ENCODE measurements at regions not wholly inside any gene's neighbourhood (a gene's known extent, or its start where the extent isn't known, plus 50 kb on each side); places are given as distances from the start of the nearest gene placed in this dataset.

- Histone ChIP-seq H3K36me3 (ENCODE audit: insufficient read depth, low read length) (no peaks in the 10 kb centered on the region), H3K79me2 (ENCODE audit: insufficient read depth, low read length) (no peaks in the 10 kb centered on the region), H3K4me2 (ENCODE audit: low read depth, low read length, poor library complexity, severe bottlenecking) (no peak overlapping the region)
Observed at GRCh38 chr1:217182992-217183391, 447.9 kb downstream of the GPATCH2 start.

GRCh38 chr1:217181756-217182155 is 449.1 kb downstream of the GPATCH2 start:
- no peak overlapping the region for H3K4me2 ChIP-seq (ENCODE audit: low read depth, low read length, poor library complexity, severe bottlenecking)
- no peaks in the 10 kb centered on the region for H4K20me1 ChIP-seq (ENCODE audit: insufficient read depth, low read length, poor library complexity, severe bottlenecking)
- no peaks in the 10 kb centered on the region for H3K27me3 ChIP-seq (ENCODE audit: insufficient read depth, low read length, poor library complexity, severe bottlenecking)
- 0 out of 2 replicates have a peak, but pooled peaks cover 3% of the 10 kb centered on the region for H3K9me3 ChIP-seq (ENCODE audit: insufficient read depth, low read depth, low read length)
- TF ChIP-seq, protein P1, sequence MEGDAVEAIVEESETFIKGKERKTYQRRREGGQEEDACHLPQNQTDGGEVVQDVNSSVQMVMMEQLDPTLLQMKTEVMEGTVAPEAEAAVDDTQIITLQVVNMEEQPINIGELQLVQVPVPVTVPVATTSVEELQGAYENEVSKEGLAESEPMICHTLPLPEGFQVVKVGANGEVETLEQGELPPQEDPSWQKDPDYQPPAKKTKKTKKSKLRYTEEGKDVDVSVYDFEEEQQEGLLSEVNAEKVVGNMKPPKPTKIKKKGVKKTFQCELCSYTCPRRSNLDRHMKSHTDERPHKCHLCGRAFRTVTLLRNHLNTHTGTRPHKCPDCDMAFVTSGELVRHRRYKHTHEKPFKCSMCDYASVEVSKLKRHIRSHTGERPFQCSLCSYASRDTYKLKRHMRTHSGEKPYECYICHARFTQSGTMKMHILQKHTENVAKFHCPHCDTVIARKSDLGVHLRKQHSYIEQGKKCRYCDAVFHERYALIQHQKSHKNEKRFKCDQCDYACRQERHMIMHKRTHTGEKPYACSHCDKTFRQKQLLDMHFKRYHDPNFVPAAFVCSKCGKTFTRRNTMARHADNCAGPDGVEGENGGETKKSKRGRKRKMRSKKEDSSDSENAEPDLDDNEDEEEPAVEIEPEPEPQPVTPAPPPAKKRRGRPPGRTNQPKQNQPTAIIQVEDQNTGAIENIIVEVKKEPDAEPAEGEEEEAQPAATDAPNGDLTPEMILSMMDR (conservative IDR thresholded peaks at IDR 0.05; ENCODE audit: low read length): no peak
- TF ChIP-seq EZH2phosphoT487 (IDR thresholded peaks at IDR 0.05; ENCODE audit: borderline replicate concordance): no peak
- H3K79me2 ChIP-seq (ENCODE audit: insufficient read depth, low read length): no peaks in the 10 kb centered on the region
- H3K4me3 ChIP-seq (ENCODE audit: low read length, poor library complexity, severe bottlenecking): no peak overlapping the region
- no peaks in the 10 kb centered on the region for H3K36me3 ChIP-seq (ENCODE audit: insufficient read depth, low read length)
- no peaks in the 10 kb centered on the region for H3F3A ChIP-seq (ENCODE audit: low read depth)
- no peaks in the 10 kb centered on the region for H3K9me2 ChIP-seq (replicated peaks; ENCODE audit: low read depth, low read length)
- H3K9ac ChIP-seq (ENCODE audit: low read depth, low read length, poor library complexity, severe bottlenecking): no peak overlapping the region
- H3K4me1 ChIP-seq (ENCODE audit: insufficient read depth, low read length, poor library complexity, severe bottlenecking): no peaks in the 10 kb centered on the region
- no peak overlapping the region for H2AFZ ChIP-seq (ENCODE audit: low read length)

More at GRCh38 chr1:217182992-217183391, 447.9 kb downstream of the GPATCH2 start:
- H3K9me2 ChIP-seq (replicated peaks; ENCODE audit: low read depth, low read length): no peaks in the 10 kb centered on the region
- H2AFZ ChIP-seq (ENCODE audit: low read length): no peak overlapping the region
- H3K27me3 ChIP-seq (ENCODE audit: insufficient read depth, low read length, poor library complexity, severe bottlenecking): no peaks in the 10 kb centered on the region
- no peaks in the 10 kb centered on the region for H3F3A ChIP-seq (ENCODE audit: low read depth)
- no peak overlapping the region for H3K4me3 ChIP-seq (ENCODE audit: low read length, poor library complexity, severe bottlenecking)
- TF ChIP-seq, protein P1 (conservative IDR thresholded peaks at IDR 0.05; ENCODE audit: low read length): no peak
- no peak for TF ChIP-seq EZH2phosphoT487 (IDR thresholded peaks at IDR 0.05; ENCODE audit: borderline replicate concordance)
- H3K9ac ChIP-seq (ENCODE audit: low read depth, low read length, poor library complexity, severe bottlenecking): no peak overlapping the region
- no peaks in the 10 kb centered on the region for H4K20me1 ChIP-seq (ENCODE audit: insufficient read depth, low read length, poor library complexity, severe bottlenecking)
- no peaks in the 10 kb centered on the region for H3K4me1 ChIP-seq (ENCODE audit: insufficient read depth, low read length, poor library complexity, severe bottlenecking)
- H3K9me3 ChIP-seq (ENCODE audit: insufficient read depth, low read depth, low read length): 0 out of 2 replicates have a peak, but pooled peaks cover 3% of the 10 kb centered on the region

- H3K9me3 ChIP-seq (ENCODE audit: insufficient read depth, low read depth, low read length): 0 out of 2 replicates have a peak, but pooled peaks cover 3% of the 10 kb centered on the region
- no peaks in the 10 kb centered on the region for H3K36me3 ChIP-seq (ENCODE audit: insufficient read depth, low read length)
- H3F3A ChIP-seq (ENCODE audit: low read depth): no peaks in the 10 kb centered on the region
- H3K9ac ChIP-seq (ENCODE audit: low read depth, low read length, poor library complexity, severe bottlenecking): no peak overlapping the region
- H3K27me3 ChIP-seq (ENCODE audit: insufficient read depth, low read length, poor library complexity, severe bottlenecking): no peaks in the 10 kb centered on the region
- TF ChIP-seq EZH2phosphoT487 (IDR thresholded peaks at IDR 0.05; ENCODE audit: borderline replicate concordance): no peak
- TF ChIP-seq, protein P1 (conservative IDR thresholded peaks at IDR 0.05; ENCODE audit: low read length): no peak
- no peak overlapping the region for H2AFZ ChIP-seq (ENCODE audit: low read length)
- no peaks in the 10 kb centered on the region for H3K79me2 ChIP-seq (ENCODE audit: insufficient read depth, low read length)
- H3K4me2 ChIP-seq (ENCODE audit: low read depth, low read length, poor library complexity, severe bottlenecking): no peak overlapping the region
- H3K4me3 ChIP-seq (ENCODE audit: low read length, poor library complexity, severe bottlenecking): no peak overlapping the region
- no peaks in the 10 kb centered on the region for H4K20me1 ChIP-seq (ENCODE audit: insufficient read depth, low read length, poor library complexity, severe bottlenecking)
- H3K9me2 ChIP-seq (replicated peaks; ENCODE audit: low read depth, low read length): no peaks in the 10 kb centered on the region
- H3K4me1 ChIP-seq (ENCODE audit: insufficient read depth, low read length, poor library complexity, severe bottlenecking): no peaks in the 10 kb centered on the region
Observed at GRCh38 chr1:217181176-217181746, 449.6 kb downstream of the GPATCH2 start.

Measured in Loucy (cell line).